GM12864 (cell line): ENCODE measurements at regions not wholly inside any gene's neighbourhood (a gene's known extent, or its start where the extent isn't known, plus 50 kb on each side); places are given as distances from the start of the nearest gene placed in this dataset.

Source experiments
- DNase-seq: peaks from one replicate; pipeline ENCODE4 v3.0.0-alpha.2; 2011; ENCODE audit warnings: low read depth
- H3K4me3 ChIP-seq: 2 replicates; pipeline ENCODE4 v1.5.1; 2011; ENCODE audit warnings: mild to moderate bottlenecking, low read depth, low read length, control low read depth
- CTCF ChIP-seq: IDR thresholded peaks from 2 replicates; pipeline ENCODE4 v1.5.1; 2011; ENCODE audit warnings: low read depth, mild to moderate bottlenecking, moderate library complexity, low read length, control low read depth, inconsistent platforms; ENCODE audit errors: missing control alignments

GRCh38 chr11:33552756-33553155 is 147.9 kb downstream of the C11orf91 start:
- no peak for DNase-seq
- no peak overlapping the region for H3K4me3 ChIP-seq
- TF ChIP-seq CTCF, result no peak

GRCh38 chr11:33551051-33551450 is 149.6 kb downstream of the C11orf91 start:
- TF ChIP-seq CTCF, result no peak
- no peak for DNase-seq
- H3K4me3 ChIP-seq, result no peak overlapping the region

- TF ChIP-seq CTCF, result no peak
- DNase-seq, result no peak
- H3K4me3 ChIP-seq, result no peak overlapping the region
These were observed 151.1 kb downstream of the C11orf91 start for GRCh38 chr11:33549483-33549882.

- no peak for TF ChIP-seq CTCF
- DNase-seq, result no peak
- no peak overlapping the region for H3K4me3 ChIP-seq
These were observed 154.7 kb downstream of the C11orf91 start for GRCh38 chr11:33545931-33546330.

GRCh38 chr11:33544593-33545373 is 155.8 kb downstream of the C11orf91 start:
- DNase-seq, result no peak
- TF ChIP-seq CTCF, result no peak
- H3K4me3 ChIP-seq, result no peak overlapping the region

DNA sequence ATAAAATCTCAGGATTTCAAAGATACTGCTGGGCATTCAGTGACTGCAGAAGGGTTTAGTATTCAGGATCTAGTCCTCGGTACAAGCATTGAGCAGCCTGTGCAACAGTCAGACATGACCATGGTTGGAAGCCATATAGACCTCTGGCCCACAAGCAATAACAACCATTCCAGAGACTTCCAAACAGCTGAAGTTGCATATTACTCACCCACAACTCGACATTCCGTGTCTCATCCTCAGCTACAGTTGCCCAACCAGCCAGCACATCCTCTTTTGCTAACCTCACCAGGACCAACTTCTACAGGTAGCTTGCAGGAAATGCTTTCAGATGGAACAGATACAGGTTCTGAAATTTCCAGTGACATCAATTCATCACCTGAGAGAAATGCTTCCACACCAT is 156.8 kb downstream of the C11orf91 start:
- no peak for DNase-seq
- no peak for TF ChIP-seq CTCF
- no peak overlapping the region for H3K4me3 ChIP-seq

DNA sequence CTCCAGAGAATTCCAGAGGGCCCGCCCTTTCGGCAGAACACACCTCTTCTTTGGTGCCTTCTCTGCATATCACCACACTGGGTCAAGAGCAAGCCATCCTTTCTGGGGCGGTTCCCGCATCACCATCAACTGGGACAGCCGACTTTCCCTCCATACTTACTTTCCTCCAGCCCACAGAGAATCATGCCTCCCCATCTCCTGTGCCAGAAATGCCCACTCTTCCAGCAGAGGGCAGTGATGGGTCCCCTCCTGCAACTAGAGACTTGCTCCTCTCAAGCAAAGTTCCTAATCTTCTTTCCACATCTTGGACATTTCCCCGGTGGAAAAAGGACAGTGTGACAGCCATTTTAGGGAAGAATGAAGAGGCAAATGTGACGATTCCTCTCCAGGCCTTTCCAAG is 157.7 kb downstream of the C11orf91 start:
- no peak for DNase-seq
- TF ChIP-seq CTCF, result peak; percentile 86
- no peak overlapping the region for H3K4me3 ChIP-seq
